GM12878 (cell line): ENCODE measurements at regions not wholly inside any gene's neighbourhood (a gene's known extent, or its start where the extent isn't known, plus 50 kb on each side); places are given as distances from the start of the nearest gene placed in this dataset.

Source experiments
- ATAC-seq: fragments of 200-7000 bp; cut with Tn5 transposase; 3 replicates; pipeline ENCODE4 v1.9.1; 2020; ENCODE audit warnings: mild to moderate bottlenecking, moderate library complexity
- BruUV-seq: library from RNA; stranded (reverse); fragments of 400-500 nt; replicated peaks from 2 replicates; lab custom pipeline; 2021; lab: Mats Ljungman, UMichigan
- CTCF ChIA-PET: fragments of 300-600 bp; sonication (Branson Sonifier 250); formaldehyde crosslinking; extraction: SDS; loops from one replicate; lab custom pipeline; 2021; ENCODE audit warnings: inconsistent platforms; lab: Yijun Ruan, JAX
- POLR2A ChIA-PET: fragments of 350-600 bp; formaldehyde crosslinking; extraction: SDS; loops from one replicate; lab custom pipeline; 2021; ENCODE audit warnings: inconsistent platforms; lab: Charles Lee
- RAD21 ChIA-PET: fragments of 300-600 bp; sonication (Branson Sonifier 250); formaldehyde crosslinking; loops from one replicate; lab custom pipeline; 2023; ENCODE audit warnings: antibody characterized with exemption; ENCODE audit not compliant: unreplicated experiment; lab: Charles Lee
- SMC1A ChIA-PET: fragments of 300-600 bp; sonication (Branson Sonifier 250); formaldehyde crosslinking; loops from one replicate; lab custom pipeline; 2023; ENCODE audit not compliant: unreplicated experiment, uncharacterized antibody; lab: Charles Lee
- DNase-seq: peaks from one replicate; pipeline ENCODE4 v3.0.0-alpha.2; 2011; ENCODE audit warnings: low read depth, low spot score
- FAIRE-seq: peaks from 3 replicates; lab custom pipeline; 2011; peaks lifted over from hg19 to GRCh38; lab: Jason Lieb, UNC
- H2AFZ ChIP-seq: 2 replicates; pipeline ENCODE4 v1.6.0; 2011; ENCODE audit warnings: low read depth, low read length, control low read depth; ENCODE audit not compliant: control insufficient read depth
- H3K27ac ChIP-seq: 2 replicates; pipeline ENCODE4 v1.5.1; 2011; ENCODE audit warnings: control low read depth; ENCODE audit not compliant: control insufficient read depth, insufficient read depth
- H3K27me3 ChIP-seq, 2 experiments: replicated peaks in 1 of 2; 2 replicates each; pipeline versions ENCODE4 v1.6.0 to v1.6.1; 2011; ENCODE audit warnings: low read length in 1 of 2; ENCODE audit not compliant: control insufficient read depth in 2 of 2, insufficient read depth in 2 of 2
- H3K36me3 ChIP-seq, 2 experiments: 2 replicates each; pipeline ENCODE4 v1.5.1; 2011; ENCODE audit warnings: low read length in 1 of 2; ENCODE audit not compliant: control insufficient read depth in 2 of 2, insufficient read depth in 2 of 2
- H3K4me1 ChIP-seq: 2 replicates; pipeline ENCODE4 v1.6.1; 2011; ENCODE audit warnings: mild to moderate bottlenecking, low read length, moderate library complexity, mixed read lengths; ENCODE audit not compliant: control insufficient read depth, insufficient read depth
- H3K4me2 ChIP-seq: 2 replicates; pipeline ENCODE4 v1.6.0; 2011; ENCODE audit warnings: control low read depth; ENCODE audit not compliant: control insufficient read depth, insufficient read depth
- H3K4me3 ChIP-seq: fragments of 200-600 bp; sonication (generic); 2 replicates; pipeline ENCODE4 v1.5.1; 2016
- H3K79me2 ChIP-seq: 2 replicates; pipeline ENCODE4 v1.6.0; 2011; ENCODE audit warnings: low read length; ENCODE audit not compliant: control insufficient read depth, insufficient read depth
- H3K9ac ChIP-seq: 2 replicates; pipeline ENCODE4 v1.8.0; 2011; ENCODE audit warnings: low read length, control low read depth, mixed read lengths; ENCODE audit not compliant: control insufficient read depth, insufficient read depth
- H3K9me3 ChIP-seq: replicated peaks from 3 replicates; pipeline ENCODE4 v1.5.1; 2011; ENCODE audit warnings: mild to moderate bottlenecking, low read length; ENCODE audit not compliant: control insufficient read depth, insufficient read depth
- H4K20me1 ChIP-seq: 2 replicates; pipeline ENCODE4 v1.6.0; 2011; ENCODE audit not compliant: control insufficient read depth, insufficient read depth
- BACH1 ChIP-seq: fragments of 450-650 bp; IDR thresholded peaks from 2 replicates; pipeline ENCODE4 v1.6.1; 2017; ENCODE audit warnings: mild to moderate bottlenecking, borderline replicate concordance
- BRCA1 ChIP-seq: IDR thresholded peaks from 2 replicates; pipeline ENCODE4 v1.6.1; 2011; ENCODE audit warnings: low read depth, low read length, improper control_type of control experiment
- CBX5 ChIP-seq: sonication (generic); IDR thresholded peaks from 2 replicates; pipeline ENCODE4 v1.6.1; 2016; ENCODE audit warnings: low read depth, moderate library complexity, mild to moderate bottlenecking, inconsistent platforms
- GATAD2B ChIP-seq: fragments of 450-650 bp; conservative IDR thresholded peaks from 2 replicates; pipeline ENCODE4 v1.6.1; 2017; ENCODE audit warnings: low read depth, mild to moderate bottlenecking, moderate library complexity
- IRF3 ChIP-seq: fragments of 450-650 bp; IDR thresholded peaks from 2 replicates; pipeline ENCODE4 v1.6.1; 2014; ENCODE audit warnings: mild to moderate bottlenecking
- MYC ChIP-seq: IDR thresholded peaks from 2 replicates; pipeline ENCODE4 v1.6.1; 2011; ENCODE audit warnings: mild to moderate bottlenecking, low read length, moderate library complexity, inconsistent platforms; ENCODE audit not compliant: insufficient read depth, insufficient replicate concordance, insufficient read length, severe bottlenecking
- NR2F1 ChIP-seq: fragments of 450-650 bp; conservative IDR thresholded peaks from 2 replicates; pipeline ENCODE4 v1.6.1; 2017; ENCODE audit warnings: mild to moderate bottlenecking
- PAX8 ChIP-seq: fragments of 450-650 bp; IDR thresholded peaks from 2 replicates; pipeline ENCODE4 v1.6.1; 2017; ENCODE audit warnings: mild to moderate bottlenecking, moderate library complexity
- PML ChIP-seq: IDR thresholded peaks from 2 replicates; pipeline ENCODE4 v1.6.1; 2012; ENCODE audit warnings: low read length, inconsistent platforms
- SUZ12 ChIP-seq: fragments of 200-600 bp; sonication (generic); IDR thresholded peaks from one replicate; pipeline ENCODE4 v1.6.1; 2018; ENCODE audit warnings: antibody characterized with exemption, mild to moderate bottlenecking; ENCODE audit not compliant: unreplicated experiment
- TAF1 ChIP-seq: IDR thresholded peaks from 2 replicates; pipeline ENCODE4 v1.6.1; 2011; ENCODE audit warnings: mild to moderate bottlenecking, low read depth, low read length, borderline replicate concordance
- WGBS: methylation state at CpG from one replicate; pipeline ENCODE4 v1.1.6; 2016; ENCODE audit warnings: low lambda C conversion rate; ENCODE audit not compliant: insufficient replicate concordance, insufficient coverage; ENCODE audit errors: missing lambda C conversion rate; 5-methylcytosine and 5-hydroxymethylcytosine counted together
- in situ Hi-C: fragments of 300-500 bp; cut with MboI; formaldehyde crosslinking; loops from 9 replicates; pipeline ENCODE4 v1.14.3; 2018; ENCODE audit warnings: mixed read lengths
- intact Hi-C: fragments of 100-400 bp; cut with micrococcal nuclease; formaldehyde crosslinking; loops from one replicate; pipeline ENCODE4 v1.14.2; 2022; ENCODE audit not compliant: unreplicated experiment

DNA sequence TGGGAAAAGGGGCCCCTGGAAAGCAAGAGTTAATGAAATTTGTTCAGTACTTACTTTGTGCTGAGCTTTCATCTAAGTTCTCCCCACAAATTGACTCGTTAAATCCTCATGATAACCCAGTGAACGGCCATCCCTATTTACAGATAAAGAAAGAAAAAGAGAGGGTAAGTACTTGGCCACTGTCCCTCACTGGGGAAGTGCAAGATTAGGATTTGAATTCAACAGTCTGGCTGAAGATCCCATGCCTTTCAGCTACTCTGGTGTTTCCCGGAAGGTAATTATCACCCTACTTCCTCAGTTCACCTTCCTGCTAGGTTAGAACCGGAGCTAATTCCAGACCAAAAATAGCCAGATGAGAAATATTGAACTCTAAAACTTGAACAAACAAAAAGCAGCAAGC lies 269.2 kb upstream of the TLE4 start (continued):
- TF ChIP-seq BACH1, result no peak
- no peak for TF ChIP-seq NR2F1

DNA sequence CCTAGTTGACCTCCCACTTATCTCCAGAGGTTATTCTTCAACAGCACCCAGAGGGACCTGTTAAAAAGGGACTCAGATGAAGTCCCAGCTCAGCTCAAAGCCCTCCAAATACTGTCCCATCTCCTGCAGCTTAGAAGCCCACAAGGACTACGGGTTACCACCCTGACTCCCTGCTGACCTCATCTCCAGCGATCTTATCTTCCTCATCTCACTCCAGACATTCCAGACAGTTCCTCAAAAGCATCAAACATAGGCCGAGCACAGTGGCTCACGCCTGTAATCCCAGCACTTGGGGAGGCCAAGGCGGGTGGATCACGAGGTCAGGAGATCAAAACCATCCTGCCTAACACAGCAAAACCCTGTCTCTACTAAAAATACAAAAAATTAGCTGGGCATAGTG lies 263.8 kb upstream of the TLE4 start:
- CTCF ChIA-PET, result no interaction called here
- RAD21 ChIA-PET, result no interaction called here
- WGBS, result 19% methylated on average over 6 of the region's 6 CpGs

More for the DNA sequence above, 263.8 kb upstream of the TLE4 start:
- Histone ChIP-seq H3K9ac (no peak overlapping the region), H3K9me3 (no peaks in the 10 kb centered on the region), H2AFZ (no peak overlapping the region), H3K4me3 (no peak overlapping the region), H3K4me2 (no peak overlapping the region), H3K27me3 (no peaks in the 10 kb centered on the region), H3K36me3 (no peaks in the 10 kb centered on the region), H3K4me1 (no peaks in the 10 kb centered on the region), H3K27ac (no peak overlapping the region), H3K79me2 (no peaks in the 10 kb centered on the region), H4K20me1 (no peaks in the 10 kb centered on the region)
- ATAC-seq (no peak), DNase-seq (no peak), FAIRE-seq (no peak)
- in situ Hi-C loops (no loop called here), intact Hi-C loops (no loop called here)
- SMC1A ChIA-PET, result no interaction called here
- POLR2A ChIA-PET, result no interaction called here
- BruUV-seq, result no TSS peak
- no peak for TF ChIP-seq PAX8
- no peak for TF ChIP-seq BRCA1
- no peak for TF ChIP-seq IRF3
- TF ChIP-seq MYC, result no peak
- no peak for TF ChIP-seq PML
- no peak for TF ChIP-seq GATAD2B
- TF ChIP-seq SUZ12, result no peak
- no peak for TF ChIP-seq TAF1
- no peak for TF ChIP-seq CBX5
